ENCODE measurements at regions not wholly inside any gene's neighbourhood (a gene's known extent, or its start where the extent isn't known, plus 50 kb on each side); places are given as distances from the start of the nearest gene placed in this dataset.

DNA sequence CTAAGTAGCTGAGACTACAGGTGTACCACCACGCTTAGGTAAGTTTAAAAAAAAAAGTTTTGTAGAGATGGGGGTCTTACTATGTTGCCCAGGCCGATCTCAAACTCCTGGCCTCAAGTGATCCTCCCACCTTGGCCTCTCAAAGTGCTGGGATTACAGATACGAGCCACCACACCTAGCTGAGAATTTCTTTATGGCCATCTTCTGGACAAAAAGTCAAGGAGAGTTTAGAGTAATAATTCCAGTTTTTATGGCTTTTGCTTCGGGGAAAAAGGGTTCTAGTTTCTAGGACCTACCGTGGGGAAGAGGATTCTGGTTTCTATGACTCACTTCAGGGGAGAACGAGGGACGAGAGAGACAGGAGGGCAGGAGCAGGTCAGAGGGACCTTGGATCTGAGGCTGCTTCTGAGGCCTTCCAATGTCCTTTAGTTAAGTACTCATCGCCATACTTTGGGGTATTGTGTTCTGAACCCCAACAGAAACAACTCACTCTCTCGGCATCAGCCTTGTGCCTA lies 69.3 kb upstream of the IER3 start:
- no peak for TF ChIP-seq CTCF (IDR thresholded peaks at IDR 0.05; ENCODE audit: insufficient read depth, low read length)
- TF ChIP-seq POLR2AphosphoS5 (IDR thresholded peaks at IDR 0.05; ENCODE audit: low read depth) = no peak
